ENCODE measurements at regions not wholly inside any gene's neighbourhood (a gene's known extent, or its start where the extent isn't known, plus 50 kb on each side); places are given as distances from the start of the nearest gene placed in this dataset.
"Not testable (repeated sequence)": the region's sequence is repeated elsewhere in the genome, so short reads cannot be mapped to it uniquely, and the experiment has no call there.

GRCh38 chr10:120051671-120052070 is 159.1 kb downstream of the SEC23IP start:
- no peaks in the 10 kb centered on the region for H3K4me1 ChIP-seq
- no peaks in the 10 kb centered on the region for H3K9me3 ChIP-seq
- H3K36me3 ChIP-seq: no peaks in the 10 kb centered on the region
- no peak overlapping the region for H3K4me3 ChIP-seq
- H3K27me3 ChIP-seq: no peaks in the 10 kb centered on the region
- intact Hi-C loops (cut with DNase I): no loop called here
- TF ChIP-seq, protein P1, sequence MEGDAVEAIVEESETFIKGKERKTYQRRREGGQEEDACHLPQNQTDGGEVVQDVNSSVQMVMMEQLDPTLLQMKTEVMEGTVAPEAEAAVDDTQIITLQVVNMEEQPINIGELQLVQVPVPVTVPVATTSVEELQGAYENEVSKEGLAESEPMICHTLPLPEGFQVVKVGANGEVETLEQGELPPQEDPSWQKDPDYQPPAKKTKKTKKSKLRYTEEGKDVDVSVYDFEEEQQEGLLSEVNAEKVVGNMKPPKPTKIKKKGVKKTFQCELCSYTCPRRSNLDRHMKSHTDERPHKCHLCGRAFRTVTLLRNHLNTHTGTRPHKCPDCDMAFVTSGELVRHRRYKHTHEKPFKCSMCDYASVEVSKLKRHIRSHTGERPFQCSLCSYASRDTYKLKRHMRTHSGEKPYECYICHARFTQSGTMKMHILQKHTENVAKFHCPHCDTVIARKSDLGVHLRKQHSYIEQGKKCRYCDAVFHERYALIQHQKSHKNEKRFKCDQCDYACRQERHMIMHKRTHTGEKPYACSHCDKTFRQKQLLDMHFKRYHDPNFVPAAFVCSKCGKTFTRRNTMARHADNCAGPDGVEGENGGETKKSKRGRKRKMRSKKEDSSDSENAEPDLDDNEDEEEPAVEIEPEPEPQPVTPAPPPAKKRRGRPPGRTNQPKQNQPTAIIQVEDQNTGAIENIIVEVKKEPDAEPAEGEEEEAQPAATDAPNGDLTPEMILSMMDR (IDR thresholded peaks at IDR 0.05): no peak
- no peak for DNase-seq (ENCODE audit: low spot score in 2 of 2)
- no peak overlapping the region for H3K27ac ChIP-seq

DNA sequence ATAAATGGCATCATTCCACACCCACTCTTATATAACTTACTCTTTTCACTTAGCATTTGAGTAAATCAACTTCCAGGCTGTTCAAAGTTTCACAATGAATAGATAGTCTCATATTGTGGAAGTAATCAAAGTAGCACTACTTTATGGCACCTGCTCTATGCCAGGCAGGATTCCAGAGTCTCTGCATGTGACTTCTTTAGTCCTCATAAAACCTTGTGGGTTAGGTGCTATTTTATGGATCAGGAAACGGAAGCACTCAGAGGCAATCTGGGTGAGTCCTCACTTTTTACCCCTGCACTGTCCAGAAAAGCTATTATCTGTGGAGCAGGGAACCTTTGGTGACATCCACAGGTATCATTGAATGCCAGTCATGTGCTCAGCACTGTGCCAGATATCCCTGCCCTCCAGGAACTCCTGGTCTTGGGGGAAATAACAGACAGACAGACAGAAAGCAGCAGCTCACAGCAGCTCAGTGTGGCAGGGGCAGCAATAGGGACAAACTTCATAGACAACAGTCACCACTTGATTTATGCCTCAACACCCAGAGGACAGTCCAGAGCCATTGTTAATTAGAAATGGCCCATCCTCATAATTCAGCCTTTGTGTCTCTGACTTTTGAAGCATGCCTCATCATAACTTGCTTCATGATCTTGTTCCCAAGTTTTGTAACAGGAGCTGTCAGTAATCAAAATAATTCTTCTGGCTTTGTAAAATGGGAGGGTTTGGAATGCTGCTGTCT is 160.6 kb downstream of the SEC23IP start:
- no peaks in the 10 kb centered on the region for H3K9me3 ChIP-seq
- no peak overlapping the region for H3K4me3 ChIP-seq
- no peaks in the 10 kb centered on the region for H3K36me3 ChIP-seq
- TF ChIP-seq, protein P1 (IDR thresholded peaks at IDR 0.05): no peak
- no peak overlapping the region for H3K27ac ChIP-seq
- H3K4me1 ChIP-seq: no peaks in the 10 kb centered on the region
- DNase-seq (ENCODE audit: low spot score in 2 of 2): no peak
- no peaks in the 10 kb centered on the region for H3K27me3 ChIP-seq
- intact Hi-C loops (cut with DNase I): no loop called here

DNA sequence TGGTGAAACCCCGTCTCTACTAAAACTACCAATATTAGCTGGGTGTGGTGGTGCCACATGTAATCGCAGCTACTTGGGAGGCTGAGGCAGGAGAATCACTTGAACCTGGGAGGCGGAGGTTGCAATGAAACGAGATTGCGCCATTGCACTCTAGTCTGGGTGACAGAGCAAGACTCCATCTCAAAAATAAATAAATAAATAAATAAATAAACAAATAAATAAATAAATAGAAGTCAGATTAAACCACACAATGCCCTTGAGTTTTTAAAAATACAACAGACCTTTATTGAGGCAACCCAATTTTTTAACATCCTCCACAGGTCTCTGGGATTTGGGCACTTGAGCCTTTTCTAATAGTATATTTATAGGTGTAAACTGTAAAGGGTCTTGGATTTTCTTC is 167.3 kb downstream of the SEC23IP start:
- H3K27ac ChIP-seq; H3K9me3 ChIP-seq; H3K36me3 ChIP-seq; H3K4me1 ChIP-seq; intact Hi-C loops (cut with DNase I); DNase-seq (ENCODE audit: low spot score in 2 of 2); H3K27me3 ChIP-seq; H3K4me3 ChIP-seq: not testable (repeated sequence)

DNA sequence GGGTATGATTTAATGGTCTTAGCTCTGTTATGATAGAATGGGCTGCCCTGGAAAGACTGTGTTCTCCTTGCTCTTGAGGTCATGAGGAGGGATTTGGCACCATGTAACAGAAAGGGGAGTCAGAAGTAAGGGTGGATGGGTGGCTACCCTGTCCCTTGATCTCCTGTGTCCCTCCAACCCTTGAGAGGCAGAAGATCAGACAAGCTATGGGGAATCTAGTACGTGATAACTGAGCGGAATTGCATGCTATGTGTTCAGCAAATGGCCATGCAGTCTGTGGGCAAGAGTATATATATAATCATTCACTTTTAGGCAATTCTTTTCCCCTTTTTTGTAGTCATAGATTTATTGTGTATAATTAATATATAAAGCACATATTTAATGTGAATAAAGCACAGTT is 174.9 kb downstream of the SEC23IP start:
- DNase-seq (ENCODE audit: low spot score in 2 of 2): no peak
- H3K36me3 ChIP-seq: no peaks in the 10 kb centered on the region
- H3K9me3 ChIP-seq: no peaks in the 10 kb centered on the region
- intact Hi-C loops (cut with DNase I): no loop called here
- no peaks in the 10 kb centered on the region for H3K27me3 ChIP-seq
- TF ChIP-seq, protein P1 (IDR thresholded peaks at IDR 0.05): no peak
- no peak overlapping the region for H3K4me3 ChIP-seq
- H3K27ac ChIP-seq: no peak overlapping the region
- no peaks in the 10 kb centered on the region for H3K4me1 ChIP-seq

GRCh38 chr10:120069700-120070099 is 177.2 kb downstream of the SEC23IP start:
- Histone ChIP-seq H3K4me3 (no peak overlapping the region), H3K9me3 (no peaks in the 10 kb centered on the region), H3K4me1 (no peaks in the 10 kb centered on the region), H3K36me3 (no peaks in the 10 kb centered on the region), H3K27me3 (no peaks in the 10 kb centered on the region), H3K27ac (no peak overlapping the region)
- DNase-seq (ENCODE audit: low spot score in 2 of 2): no peak
- intact Hi-C loops (cut with DNase I): no loop called here
- TF ChIP-seq, protein P1 (IDR thresholded peaks at IDR 0.05): no peak

DNA sequence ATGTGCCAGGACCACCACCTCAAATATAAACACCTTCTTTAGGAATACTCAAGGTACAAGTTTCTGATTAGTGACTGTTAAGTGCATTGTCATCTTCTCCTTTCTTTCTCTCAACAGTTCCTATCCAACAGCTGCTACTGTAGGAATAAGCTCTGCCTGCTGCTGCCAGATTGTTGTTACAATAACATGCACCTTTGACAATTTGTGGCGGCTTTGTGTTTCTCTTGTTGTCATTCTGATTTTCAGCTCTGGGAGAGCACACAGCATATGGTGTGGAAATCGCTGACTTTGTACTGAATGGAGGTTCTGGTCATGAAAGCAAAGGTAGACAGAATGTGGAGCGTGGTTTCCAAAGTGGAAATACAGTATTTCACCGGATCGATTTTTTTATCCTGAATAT is 182.8 kb downstream of the SEC23IP start:
- DNase-seq (ENCODE audit: low spot score in 2 of 2): no peak
- TF ChIP-seq, protein P1 (IDR thresholded peaks at IDR 0.05): no peak
- H3K4me1 ChIP-seq: no peaks in the 10 kb centered on the region
- no peaks in the 10 kb centered on the region for H3K9me3 ChIP-seq
- H3K4me3 ChIP-seq: no peak overlapping the region
- no peaks in the 10 kb centered on the region for H3K36me3 ChIP-seq
- no peak overlapping the region for H3K27ac ChIP-seq
- intact Hi-C loops (cut with DNase I): no loop called here
- H3K27me3 ChIP-seq: no peaks in the 10 kb centered on the region

Measured in ascending aorta (tissue), 2 donors.